ENCODE measurements at regions not wholly inside any gene's neighbourhood (a gene's known extent, or its start where the extent isn't known, plus 50 kb on each side); places are given as distances from the start of the nearest gene placed in this dataset.

GRCh38 chr7:17456541-17456940 is 158.1 kb downstream of the AHR start:
- Histone ChIP-seq H3K4me1 (no peaks in the 10 kb centered on the region), H3K4me3 (no peak overlapping the region), H3K4me2 (no peak overlapping the region), H3K27ac (no peak overlapping the region), H3K9me3 (no peaks in the 10 kb centered on the region)
- ChIA-PET POLR2A (no interaction called here), CTCF (interaction anchor here (1.1 kb wide), 1 partner anchor 20 kb away, joined by 3 read pairs; no protein-coding TSS in a partner anchor)
- DNase-seq (ENCODE audit: low read depth in 1 of 2, low spot score in 1 of 2) = no peak
- no peak for TF ChIP-seq JUN (IDR thresholded peaks at IDR 0.05)
- TF ChIP-seq ATOH8 (CRISPR knock-in tag; IDR thresholded peaks at IDR 0.05; ENCODE audit: low read depth) = no peak
- no peak for TF ChIP-seq NPAS2 (CRISPR knock-in tag; IDR thresholded peaks at IDR 0.05; ENCODE audit: borderline replicate concordance)
- TF ChIP-seq E2F6 (IDR thresholded peaks at IDR 0.05; ENCODE audit: borderline replicate concordance, low read depth) = no peak
- TF ChIP-seq, protein P1, sequence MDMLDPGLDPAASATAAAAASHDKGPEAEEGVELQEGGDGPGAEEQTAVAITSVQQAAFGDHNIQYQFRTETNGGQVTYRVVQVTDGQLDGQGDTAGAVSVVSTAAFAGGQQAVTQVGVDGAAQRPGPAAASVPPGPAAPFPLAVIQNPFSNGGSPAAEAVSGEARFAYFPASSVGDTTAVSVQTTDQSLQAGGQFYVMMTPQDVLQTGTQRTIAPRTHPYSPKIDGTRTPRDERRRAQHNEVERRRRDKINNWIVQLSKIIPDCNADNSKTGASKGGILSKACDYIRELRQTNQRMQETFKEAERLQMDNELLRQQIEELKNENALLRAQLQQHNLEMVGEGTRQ (IDR thresholded peaks at IDR 0.05) = no peak
- no peak for TF ChIP-seq FOSB (CRISPR knock-in tag; IDR thresholded peaks at IDR 0.05)
- no peak for TF ChIP-seq PHF8 (IDR thresholded peaks at IDR 0.05; ENCODE audit: borderline replicate concordance, low read depth)
- no peak for TF ChIP-seq HOXB5 (CRISPR knock-in tag; IDR thresholded peaks at IDR 0.05)
- TF ChIP-seq, protein P2, sequence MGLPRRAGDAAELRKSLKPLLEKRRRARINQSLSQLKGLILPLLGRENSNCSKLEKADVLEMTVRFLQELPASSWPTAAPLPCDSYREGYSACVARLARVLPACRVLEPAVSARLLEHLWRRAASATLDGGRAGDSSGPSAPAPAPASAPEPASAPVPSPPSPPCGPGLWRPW (IDR thresholded peaks at IDR 0.05) = no peak
- no peak for TF ChIP-seq SMC3 (IDR thresholded peaks at IDR 0.05)
- no peak for TF ChIP-seq EHMT2 (IDR thresholded peaks at IDR 0.05; ENCODE audit: low read depth)
- TF ChIP-seq MAX (IDR thresholded peaks at IDR 0.05) = no peak
- TF ChIP-seq FOXS1 (CRISPR knock-in tag; IDR thresholded peaks at IDR 0.05) = no peak
- FAIRE-seq = no peak
- 36% methylated on average over 2 of the region's 2 CpGs for WGBS (ENCODE audit: missing lambda C conversion rate)
- ATAC-seq = no peak

- no peak overlapping the region for H3K4me2 ChIP-seq
- FAIRE-seq (peak; percentile 87), ATAC-seq (no peak), DNase-seq (ENCODE audit: low read depth in 1 of 2, low spot score in 1 of 2) (no peak)
- H3K4me1 ChIP-seq = no peaks in the 10 kb centered on the region
- ChIA-PET POLR2A (no interaction called here), CTCF (no interaction called here)
- H3K27ac ChIP-seq = no peak overlapping the region
- H3K9me3 ChIP-seq = no peaks in the 10 kb centered on the region
- H3K4me3 ChIP-seq = no peak overlapping the region
- TF ChIP-seq TP53 (CRISPR knock-in tag; IDR thresholded peaks at IDR 0.05) (no peak), KDM1A (IDR thresholded peaks at IDR 0.05; ENCODE audit: low read depth) (no peak), POLR2A (IDR thresholded peaks at IDR 0.05; ENCODE audit: low read length) (no peak), CBX2 (IDR thresholded peaks at IDR 0.05; ENCODE audit: borderline replicate concordance, low read depth) (no peak), FOXS1 (CRISPR knock-in tag; IDR thresholded peaks at IDR 0.05) (no peak), CHD4 (IDR thresholded peaks at IDR 0.05; ENCODE audit: borderline replicate concordance) (no peak), ZSCAN20 (CRISPR knock-in tag; IDR thresholded peaks at IDR 0.05) (no peak), NPAS2 (CRISPR knock-in tag; IDR thresholded peaks at IDR 0.05; ENCODE audit: borderline replicate concordance) (no peak), ZC3H11A (IDR thresholded peaks at IDR 0.05) (no peak), SREBF2 (IDR thresholded peaks at IDR 0.05) (no peak), ATOH8 (CRISPR knock-in tag; IDR thresholded peaks at IDR 0.05; ENCODE audit: low read depth) (no peak), ELK1 (IDR thresholded peaks at IDR 0.05; ENCODE audit: low read depth, low read length) (no peak), HOXA7 (CRISPR knock-in tag; IDR thresholded peaks at IDR 0.05) (no peak), REST (IDR thresholded peaks at IDR 0.05) (no peak), MAX (IDR thresholded peaks at IDR 0.05) (no peak), CEBPB (IDR thresholded peaks at IDR 0.05) (no peak), RCOR1 (IDR thresholded peaks at IDR 0.05; ENCODE audit: low read depth, low read length) (no peak)
- TF ChIP-seq, protein P3, sequence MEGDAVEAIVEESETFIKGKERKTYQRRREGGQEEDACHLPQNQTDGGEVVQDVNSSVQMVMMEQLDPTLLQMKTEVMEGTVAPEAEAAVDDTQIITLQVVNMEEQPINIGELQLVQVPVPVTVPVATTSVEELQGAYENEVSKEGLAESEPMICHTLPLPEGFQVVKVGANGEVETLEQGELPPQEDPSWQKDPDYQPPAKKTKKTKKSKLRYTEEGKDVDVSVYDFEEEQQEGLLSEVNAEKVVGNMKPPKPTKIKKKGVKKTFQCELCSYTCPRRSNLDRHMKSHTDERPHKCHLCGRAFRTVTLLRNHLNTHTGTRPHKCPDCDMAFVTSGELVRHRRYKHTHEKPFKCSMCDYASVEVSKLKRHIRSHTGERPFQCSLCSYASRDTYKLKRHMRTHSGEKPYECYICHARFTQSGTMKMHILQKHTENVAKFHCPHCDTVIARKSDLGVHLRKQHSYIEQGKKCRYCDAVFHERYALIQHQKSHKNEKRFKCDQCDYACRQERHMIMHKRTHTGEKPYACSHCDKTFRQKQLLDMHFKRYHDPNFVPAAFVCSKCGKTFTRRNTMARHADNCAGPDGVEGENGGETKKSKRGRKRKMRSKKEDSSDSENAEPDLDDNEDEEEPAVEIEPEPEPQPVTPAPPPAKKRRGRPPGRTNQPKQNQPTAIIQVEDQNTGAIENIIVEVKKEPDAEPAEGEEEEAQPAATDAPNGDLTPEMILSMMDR (IDR thresholded peaks at IDR 0.05) = no peak
These were observed 161.5 kb downstream of the AHR start for GRCh38 chr7:17460001-17460400.
